GM18511 (cell line): ENCODE measurements at regions not wholly inside any gene's neighbourhood (a gene's known extent, or its start where the extent isn't known, plus 50 kb on each side); places are given as distances from the start of the nearest gene placed in this dataset.

ENCODE experiments used
- ATAC-seq: cut with Tn5 transposase; IDR thresholded peaks from one replicate; pipeline ENCODE4 v1.9.1; 2021; ENCODE audit warnings: mild to moderate bottlenecking, moderate library complexity; ENCODE audit not compliant: unreplicated experiment

DNA sequence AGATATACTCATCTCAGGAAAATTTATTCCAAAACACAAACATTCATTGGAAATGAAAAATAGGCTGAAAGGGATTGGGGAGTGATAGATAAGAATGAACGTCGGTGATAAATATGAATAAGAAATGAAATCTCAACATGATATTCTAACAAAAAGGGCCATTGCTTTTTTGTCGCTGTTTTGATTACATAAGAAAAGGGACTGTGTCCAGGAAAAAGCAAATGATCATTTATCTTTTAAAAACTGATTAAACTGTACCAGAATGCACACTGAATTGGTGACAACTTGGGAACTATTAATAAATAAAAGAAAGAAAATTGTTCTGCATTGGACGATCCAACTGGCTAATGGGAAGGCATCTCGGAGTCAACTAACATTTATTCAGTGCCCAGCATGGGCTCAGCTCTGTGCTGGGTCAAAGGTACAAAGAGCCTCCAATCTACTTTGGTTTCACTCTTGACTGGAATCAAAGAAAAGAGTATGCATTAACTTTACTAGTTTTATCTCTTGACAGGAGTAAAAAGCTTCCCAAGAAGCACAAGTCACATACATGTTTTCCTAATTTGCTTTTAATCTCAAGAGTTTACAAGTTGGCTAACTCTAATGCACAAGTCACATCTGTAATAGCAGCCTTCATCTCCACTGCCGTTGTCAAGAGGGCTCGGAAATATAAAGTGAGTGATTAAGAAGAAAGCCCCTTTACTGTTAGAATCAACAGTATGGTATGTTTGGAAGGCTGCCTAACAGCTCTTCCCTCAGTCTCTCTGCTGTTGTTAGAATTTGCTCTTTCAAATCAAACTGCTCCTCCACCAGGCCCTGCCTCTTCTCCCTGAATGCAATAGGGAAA lies 280.0 kb downstream of the IGSF11 start:
- ATAC-seq: no peak

GRCh38 chr3:118755253-118755801 lies 279.3 kb downstream of the IGSF11 start:
- ATAC-seq: no peak

GRCh38 chr3:118760585-118761290 lies 273.9 kb downstream of the IGSF11 start:
- no peak for ATAC-seq

DNA sequence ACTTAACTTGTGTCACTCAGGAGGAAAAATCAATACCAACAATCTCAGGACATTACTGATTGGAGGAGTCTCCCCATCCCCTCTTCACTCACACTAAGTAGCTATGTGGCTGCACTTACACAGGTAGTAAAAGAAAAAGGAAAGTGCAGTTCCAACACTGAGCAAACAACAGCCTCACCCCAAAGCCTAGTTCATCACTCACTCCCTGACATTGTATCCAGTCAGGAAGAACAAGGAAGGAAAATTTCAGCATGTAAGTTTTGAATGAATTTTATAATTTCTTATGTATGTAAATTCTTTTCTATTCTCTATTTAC lies 273.4 kb downstream of the IGSF11 start:
- ATAC-seq: no peak

DNA sequence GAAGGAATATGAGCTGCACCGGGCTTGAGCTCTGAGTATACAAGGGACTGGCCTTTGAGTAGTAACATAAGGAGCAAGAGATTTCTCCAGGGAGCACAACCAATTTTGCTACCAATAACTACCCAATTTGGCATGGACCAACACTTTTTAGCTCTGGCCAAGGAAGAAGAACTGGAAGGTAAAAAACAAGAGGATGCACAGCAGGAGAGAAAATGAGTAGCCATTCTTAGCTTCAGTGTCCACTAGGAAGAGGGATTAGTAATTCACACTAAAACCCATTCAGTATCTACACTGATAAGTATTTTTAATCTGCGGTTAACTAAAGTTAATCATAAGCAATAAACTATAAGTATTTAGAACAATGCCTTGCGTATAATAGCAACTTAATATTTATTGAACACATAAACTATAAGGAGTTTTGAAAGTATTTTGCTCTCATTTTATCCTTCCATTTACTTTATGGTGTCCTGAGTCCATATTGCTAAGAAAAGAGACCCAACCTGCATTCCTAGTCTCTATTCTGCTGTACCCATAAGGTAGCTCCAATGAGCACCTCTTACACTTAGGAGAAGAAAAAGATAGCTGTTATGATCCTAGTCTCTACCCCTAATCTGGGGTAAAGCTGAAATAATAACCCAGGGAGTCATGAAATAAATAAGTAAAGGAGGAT lies 268.9 kb downstream of the IGSF11 start:
- no peak for ATAC-seq

- ATAC-seq: no peak
Measured at GRCh38 chr3:118766306-118766669, 268.4 kb downstream of the IGSF11 start.

- no peak for ATAC-seq
Measured at GRCh38 chr3:118772036-118772435, 262.6 kb downstream of the IGSF11 start.

DNA sequence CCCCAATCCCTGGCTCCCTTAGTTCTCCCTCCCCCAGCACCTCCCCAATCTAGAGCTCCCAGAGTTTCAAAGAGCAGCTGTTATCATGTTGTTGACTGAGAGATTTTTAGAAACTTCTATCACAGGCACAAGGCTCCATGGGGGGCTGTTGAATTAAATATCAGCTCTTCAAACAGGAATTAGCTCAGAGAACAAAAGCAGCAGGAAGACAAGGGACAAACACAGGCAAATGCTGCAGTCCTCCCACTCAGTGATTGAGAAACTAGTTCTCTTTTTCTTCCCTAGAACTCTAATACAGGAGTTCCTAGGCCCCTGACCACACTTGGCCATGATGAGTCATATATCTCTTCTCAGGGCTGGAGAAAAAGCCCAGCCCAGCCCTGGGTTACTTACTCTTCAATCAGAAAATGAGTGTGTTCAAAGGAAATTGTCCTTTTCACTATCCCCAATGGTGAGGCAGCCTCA lies 262.1 kb downstream of the IGSF11 start:
- ATAC-seq: peak; percentile 98

GRCh38 chr3:118775021-118775420 lies 259.6 kb downstream of the IGSF11 start:
- no peak for ATAC-seq

DNA sequence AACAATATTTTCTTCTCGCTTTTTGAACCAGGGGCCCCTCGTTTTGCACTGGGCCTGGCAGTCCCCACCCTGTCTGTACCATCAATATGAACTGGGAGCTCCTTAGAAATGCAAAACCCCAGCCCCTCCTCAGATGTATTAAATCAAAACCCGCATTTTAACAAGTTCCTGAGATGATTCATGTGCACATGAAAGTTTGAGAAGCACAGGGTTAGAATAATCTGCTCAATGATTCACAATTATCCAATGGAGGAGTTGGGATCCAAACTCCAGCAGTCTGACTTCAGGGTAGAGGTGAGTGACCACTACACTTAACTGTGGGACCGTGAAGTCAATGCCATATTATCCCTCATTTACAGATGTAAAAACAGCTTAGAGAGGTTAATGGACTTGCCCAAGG lies 256.4 kb downstream of the IGSF11 start:
- ATAC-seq: no peak

- no peak for ATAC-seq
Measured at GRCh38 chr3:118781232-118781631, 253.4 kb downstream of the IGSF11 start.

DNA sequence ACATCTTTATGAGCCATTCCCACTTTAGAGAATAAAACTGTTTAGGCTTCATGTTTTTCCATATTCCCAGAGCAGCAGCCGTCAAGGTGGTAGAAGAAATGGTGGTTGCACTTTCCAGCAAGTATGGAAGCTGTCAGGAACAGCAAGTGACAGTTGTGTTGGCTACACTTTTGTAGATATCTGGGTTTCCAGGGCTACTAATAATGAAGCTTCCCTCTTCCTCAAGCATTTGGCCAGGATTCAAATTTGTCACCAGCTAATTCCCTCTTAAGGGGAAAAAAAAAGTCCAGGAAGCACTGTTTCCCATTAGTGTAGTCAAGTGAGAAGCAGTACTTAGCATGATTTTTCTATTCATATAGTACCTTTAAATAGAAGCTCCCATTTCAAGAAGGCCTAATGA lies 252.8 kb downstream of the IGSF11 start:
- ATAC-seq: no peak

- peak; percentile 96 for ATAC-seq
Measured at GRCh38 chr3:118782755-118783202, 251.9 kb downstream of the IGSF11 start.

- no peak for ATAC-seq
Measured at GRCh38 chr3:118785415-118785814, 249.2 kb downstream of the IGSF11 start.

DNA sequence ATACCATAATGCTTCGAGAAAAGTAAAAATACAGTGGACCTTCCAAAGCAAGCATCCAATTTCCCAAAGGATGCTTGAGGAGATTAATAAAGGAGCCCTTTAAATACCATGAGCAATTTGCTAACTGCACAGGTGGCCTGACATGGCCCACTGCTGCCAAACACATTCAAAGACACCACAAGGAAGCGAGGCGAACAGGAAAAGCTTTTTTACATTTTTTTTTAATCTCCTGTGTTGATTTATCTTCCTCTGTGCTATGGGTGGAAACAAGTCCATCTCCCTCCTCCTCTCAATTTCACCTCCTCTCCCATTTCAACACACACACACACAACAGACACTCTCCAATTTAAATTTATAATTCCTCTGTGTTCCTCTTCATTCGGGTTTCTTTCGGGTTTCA lies 243.4 kb downstream of the IGSF11 start:
- ATAC-seq: no peak

DNA sequence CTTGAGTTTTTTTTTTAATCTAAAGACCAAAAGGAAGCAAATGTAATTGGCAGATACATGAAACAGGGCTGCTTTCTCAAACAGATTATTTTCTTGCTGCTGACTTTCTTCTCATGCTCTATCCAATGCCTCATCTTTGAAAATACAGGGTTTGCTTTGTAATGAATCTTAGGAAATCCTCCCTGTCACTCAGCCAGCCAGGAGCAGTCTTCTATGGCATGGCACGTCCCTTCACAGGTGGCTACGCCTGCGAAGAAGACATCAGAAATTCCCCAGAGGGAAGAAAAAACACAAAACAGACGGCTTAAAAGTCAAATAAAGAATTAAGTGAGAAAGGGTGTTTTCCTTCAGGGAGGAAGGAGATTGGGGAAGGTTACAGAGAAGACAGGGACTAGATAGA lies 242.5 kb downstream of the IGSF11 start:
- ATAC-seq: no peak

DNA sequence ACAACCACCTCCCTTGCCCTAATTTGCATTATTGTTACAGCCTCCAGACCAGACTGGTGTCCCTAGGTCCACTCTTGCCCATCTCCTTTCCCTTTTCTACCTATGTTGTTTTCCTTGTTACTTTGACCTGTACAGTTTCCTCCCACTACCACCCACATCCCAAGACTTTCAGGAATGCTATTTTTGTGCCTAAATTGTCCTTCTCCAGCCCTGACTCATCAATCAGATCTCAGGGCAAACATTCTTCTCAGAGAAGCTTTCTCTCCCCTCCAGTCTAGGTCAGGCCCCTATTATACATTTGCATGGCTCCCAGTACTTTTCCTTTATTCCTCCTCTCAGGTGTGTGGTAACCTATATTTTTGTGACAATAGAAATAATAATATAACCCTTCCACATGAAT lies 241.5 kb downstream of the IGSF11 start:
- ATAC-seq: no peak

GRCh38 chr3:118799303-118799702 lies 235.3 kb downstream of the IGSF11 start:
- ATAC-seq: no peak

GRCh38 chr3:118801899-118802298 lies 232.7 kb downstream of the IGSF11 start:
- ATAC-seq: no peak

- ATAC-seq: no peak
Measured at GRCh38 chr3:118802325-118803095, 232.1 kb downstream of the IGSF11 start.

DNA sequence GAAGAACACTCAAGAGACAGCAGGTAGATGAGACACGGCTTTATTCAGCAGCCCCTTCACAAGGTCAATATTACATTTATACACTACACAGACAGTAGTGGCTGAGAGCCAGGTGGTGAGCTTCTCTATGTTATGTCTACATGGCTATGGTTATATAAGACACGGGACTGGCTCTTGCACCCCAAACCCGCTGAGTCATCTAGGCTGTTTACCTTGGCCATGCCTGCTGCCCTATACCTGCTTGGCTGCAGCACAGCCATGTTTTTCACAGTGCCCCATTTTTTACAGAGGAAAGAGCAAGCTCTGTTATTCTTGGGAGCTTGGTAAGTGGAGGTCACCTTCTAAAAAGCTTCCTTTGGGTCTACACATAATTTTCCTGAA lies 231.6 kb downstream of the IGSF11 start:
- no peak for ATAC-seq
